ENCODE measurements at regions not wholly inside any gene's neighbourhood (a gene's known extent, or its start where the extent isn't known, plus 50 kb on each side); places are given as distances from the start of the nearest gene placed in this dataset.

DNA sequence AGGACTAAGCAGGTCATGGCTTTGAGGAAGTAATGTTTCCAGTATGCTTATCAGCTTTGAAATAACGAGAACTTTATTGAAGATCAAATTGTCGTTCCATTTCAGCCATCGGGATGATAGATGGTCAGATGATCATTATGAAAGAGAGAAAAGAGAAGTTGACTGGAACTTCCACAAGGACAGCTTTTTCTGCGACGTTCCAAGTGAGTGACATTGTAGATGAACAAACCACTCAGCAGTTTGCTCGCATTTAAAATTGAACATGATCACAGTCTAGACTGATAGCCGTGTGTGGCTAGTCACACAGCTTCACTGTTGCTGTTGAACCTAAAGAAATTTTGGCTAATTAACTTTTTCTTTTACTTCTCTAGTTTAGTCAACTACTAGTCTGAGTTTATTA lies 151.1 kb downstream of the TLR5 start:
- TF ChIP-seq CTCF (IDR thresholded peaks at IDR 0.05; ENCODE audit: control insufficient read depth, insufficient read depth, low read depth, low read length, missing control alignments), result no peak

GRCh38 chr1:222994511-222995235 lies 148.4 kb downstream of the TLR5 start:
- TF ChIP-seq CTCF (IDR thresholded peaks at IDR 0.05; ENCODE audit: control insufficient read depth, insufficient read depth, low read depth, low read length, missing control alignments), result no peak
- DNase-seq (ENCODE audit: low read depth), result peak; percentile 64
- no peak overlapping the region for H3K4me3 ChIP-seq (ENCODE audit: control insufficient read depth, low read depth, low read length)

More for the DNA sequence above, 151.1 kb downstream of the TLR5 start:
- H3K4me3 ChIP-seq (ENCODE audit: control insufficient read depth, low read depth, low read length), result no peak overlapping the region
- no peak for DNase-seq (ENCODE audit: low read depth)

GRCh38 chr1:222995236-222995580 lies 147.8 kb downstream of the TLR5 start:
- no peak overlapping the region for H3K4me3 ChIP-seq (ENCODE audit: control insufficient read depth, low read depth, low read length)
- TF ChIP-seq CTCF (IDR thresholded peaks at IDR 0.05; ENCODE audit: control insufficient read depth, insufficient read depth, low read depth, low read length, missing control alignments), result no peak
- DNase-seq (ENCODE audit: low read depth), result no peak

DNA sequence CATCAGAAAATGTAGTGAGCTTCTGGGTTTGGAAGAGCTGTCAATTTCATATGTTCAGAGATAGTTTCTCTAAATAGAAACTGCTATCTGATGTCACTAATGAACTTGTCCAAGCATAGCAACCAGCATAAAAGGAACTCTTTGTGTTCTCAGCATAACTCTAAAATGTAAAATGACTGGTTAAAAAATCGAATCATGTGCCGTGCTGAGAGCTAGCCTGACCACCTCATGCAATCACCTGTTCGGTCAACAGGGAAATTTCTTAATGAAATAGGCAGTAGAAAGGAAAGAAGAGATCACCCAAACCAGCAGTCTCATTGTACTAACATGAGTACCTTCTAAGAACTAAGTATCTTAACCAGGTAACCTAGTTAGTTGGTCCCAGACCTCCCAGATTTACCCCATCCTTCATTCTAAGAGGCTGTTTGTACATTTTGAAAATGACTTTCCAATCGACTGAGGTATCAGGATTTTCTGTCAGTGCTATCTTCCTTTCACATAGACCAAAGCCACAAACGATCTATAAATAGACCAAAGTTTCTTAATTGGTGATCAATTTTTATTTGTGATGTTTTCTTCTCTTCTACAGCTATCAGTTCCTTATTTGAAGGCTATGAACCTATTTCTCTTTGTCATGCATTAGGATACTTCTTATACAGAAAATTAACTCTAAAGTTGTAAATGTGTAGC lies 147.3 kb downstream of the TLR5 start:
- no peak overlapping the region for H3K4me3 ChIP-seq (ENCODE audit: control insufficient read depth, low read depth, low read length)
- no peak for DNase-seq (ENCODE audit: low read depth)
- no peak for TF ChIP-seq CTCF (IDR thresholded peaks at IDR 0.05; ENCODE audit: control insufficient read depth, insufficient read depth, low read depth, low read length, missing control alignments)

DNA sequence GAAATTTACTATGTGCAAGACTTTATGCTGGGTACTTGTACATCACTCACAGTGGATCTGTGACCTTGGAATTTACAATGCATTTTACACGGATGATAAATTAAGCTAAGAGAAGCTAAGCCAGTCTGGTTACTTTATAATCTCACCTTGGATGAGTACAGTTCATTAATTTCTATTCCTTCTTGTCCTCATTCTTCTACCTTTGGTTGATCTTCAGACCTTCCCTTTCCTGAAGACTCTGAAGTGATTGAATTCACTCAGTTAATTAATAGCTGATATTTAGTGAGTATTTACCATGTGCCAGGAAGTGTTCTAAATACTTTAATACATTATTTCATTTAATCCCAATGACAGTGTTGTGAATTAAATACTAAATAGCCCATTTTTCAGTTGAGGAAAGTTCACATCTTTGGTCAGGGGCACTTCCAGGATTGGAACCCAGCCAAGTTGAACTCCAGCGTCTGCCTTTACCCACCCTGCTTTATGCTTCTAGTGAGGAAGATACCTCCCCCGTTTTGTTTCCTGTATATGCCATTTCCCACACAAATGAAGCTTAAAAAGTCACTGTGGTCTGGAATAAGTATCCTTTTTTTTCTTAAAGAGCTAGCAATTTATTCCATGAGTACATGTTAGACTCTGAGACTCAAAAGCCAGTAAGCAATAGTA lies 146.6 kb downstream of the TLR5 start:
- no peak for TF ChIP-seq CTCF (IDR thresholded peaks at IDR 0.05; ENCODE audit: control insufficient read depth, insufficient read depth, low read depth, low read length, missing control alignments)
- DNase-seq (ENCODE audit: low read depth), result no peak

GRCh38 chr1:223000632-223001031 lies 142.4 kb downstream of the TLR5 start:
- H3K4me3 ChIP-seq (ENCODE audit: control insufficient read depth, low read depth, low read length), result no peak overlapping the region
- no peak for TF ChIP-seq CTCF (IDR thresholded peaks at IDR 0.05; ENCODE audit: control insufficient read depth, insufficient read depth, low read depth, low read length, missing control alignments)
- no peak for DNase-seq (ENCODE audit: low read depth)

More for the DNA sequence above, 146.6 kb downstream of the TLR5 start:
- no peak overlapping the region for H3K4me3 ChIP-seq (ENCODE audit: control insufficient read depth, low read depth, low read length)
